IMR-90 (cell line): ENCODE measurements at regions not wholly inside any gene's neighbourhood (a gene's known extent, or its start where the extent isn't known, plus 50 kb on each side); places are given as distances from the start of the nearest gene placed in this dataset.

Source experiments
- ATAC-seq: fragments of 200-7000 bp; cut with Tn5 transposase; 2 replicates; pipeline ENCODE4 v1.9.1; 2020; ENCODE audit warnings: low read depth, mild to moderate bottlenecking, moderate library complexity
- BruUV-seq: library from RNA; stranded (reverse); fragments of 400-500 nt; replicated peaks from 2 replicates; lab custom pipeline; 2021; lab: Mats Ljungman, UMichigan
- CTCF ChIA-PET: fragments of 300-600 bp; formaldehyde crosslinking; extraction: SDS; loops from one replicate; lab custom pipeline; 2021; ENCODE audit warnings: antibody characterized with exemption; lab: Yijun Ruan, JAX
- POLR2A ChIA-PET: fragments of 300-600 bp; sonication (Branson Sonifier 250); formaldehyde crosslinking; loops from one replicate; lab custom pipeline; 2022; ENCODE audit warnings: antibody characterized with exemption; ENCODE audit not compliant: unreplicated experiment; lab: Charles Lee
- DNase-seq: peaks from one replicate; pipeline ENCODE4 v3.0.0; 2013
- H2AFZ ChIP-seq: replicated peaks from 2 replicates; pipeline ENCODE3; 2013; ENCODE audit warnings: low read length, mild to moderate bottlenecking; ENCODE audit not compliant: poor library complexity
- H2AK5ac ChIP-seq: 2 replicates; pipeline ENCODE4 v1.6.1; 2013; ENCODE audit warnings: low read depth, low read length, inconsistent platforms
- H2AK9ac ChIP-seq: replicated peaks from 2 replicates; pipeline ENCODE3; 2013; ENCODE audit warnings: mild to moderate bottlenecking, low read depth, low read length, moderate library complexity; ENCODE audit not compliant: poor library complexity
- H2BK120ac ChIP-seq: 2 replicates; pipeline ENCODE4 v1.6.1; 2013; ENCODE audit warnings: low read depth, low read length, inconsistent platforms
- H2BK15ac ChIP-seq: 3 replicates; pipeline ENCODE4 v1.6.1; 2013; ENCODE audit warnings: low read depth, low read length, inconsistent platforms
- H2BK20ac ChIP-seq: 2 replicates; pipeline ENCODE4 v1.6.1; 2013; ENCODE audit warnings: low read depth, mild to moderate bottlenecking, inconsistent platforms, low read length, moderate library complexity
- H2BK5ac ChIP-seq: 2 replicates; pipeline ENCODE4 v1.6.1; 2013; ENCODE audit warnings: mild to moderate bottlenecking, low read depth, low read length, inconsistent platforms; ENCODE audit not compliant: poor library complexity, severe bottlenecking
- H3K14ac ChIP-seq: replicated peaks from 2 replicates; pipeline ENCODE4 v1.6.1; 2013; ENCODE audit warnings: low read depth, low read length, inconsistent platforms
- H3K18ac ChIP-seq: 2 replicates; pipeline ENCODE4 v1.6.1; 2013; ENCODE audit warnings: low read depth, low read length, control low read depth
- H3K23ac ChIP-seq: 2 replicates; pipeline ENCODE4 v1.6.1; 2013; ENCODE audit warnings: low read depth, low read length, inconsistent platforms
- H3K27ac ChIP-seq: 2 replicates; pipeline ENCODE4 v1.5.1; 2013; ENCODE audit warnings: mild to moderate bottlenecking, control low read depth, low read length; ENCODE audit not compliant: insufficient read depth
- H3K27me3 ChIP-seq: 2 replicates; pipeline ENCODE4 v1.6.1; 2013; ENCODE audit warnings: low read length; ENCODE audit not compliant: control insufficient read depth, insufficient read depth
- H3K36me3 ChIP-seq: 2 replicates; pipeline ENCODE4 v1.6.1; 2013; ENCODE audit warnings: low read length, mixed read lengths; ENCODE audit not compliant: control insufficient read depth, insufficient read depth
- H3K4ac ChIP-seq: 2 replicates; pipeline ENCODE4 v1.6.1; 2013; ENCODE audit warnings: low read depth, low read length, inconsistent platforms
- H3K4me1 ChIP-seq: 2 replicates; pipeline ENCODE4 v1.6.1; 2013; ENCODE audit warnings: low read length, mixed read lengths; ENCODE audit not compliant: control insufficient read depth, insufficient read depth
- H3K4me2 ChIP-seq: 2 replicates; pipeline ENCODE4 v1.6.1; 2013; ENCODE audit warnings: low read depth, mild to moderate bottlenecking, control low read depth, low read length, moderate library complexity
- H3K4me3 ChIP-seq: 2 replicates; pipeline ENCODE4 v1.5.1; 2013; ENCODE audit warnings: low read depth, mild to moderate bottlenecking, control low read depth, low read length, moderate library complexity; ENCODE audit not compliant: insufficient read depth
- H3K56ac ChIP-seq: 2 replicates; pipeline ENCODE4 v1.6.1; 2013; ENCODE audit warnings: low read length, inconsistent platforms; ENCODE audit not compliant: insufficient read depth; ENCODE audit errors: extremely low read depth
- H3K79me1 ChIP-seq, 2 experiments: 2 replicates each; pipeline ENCODE4 v1.6.1; 2013; ENCODE audit warnings: low read length in 2 of 2, inconsistent platforms in 1 of 2, low read depth in 1 of 2
- H3K9ac ChIP-seq: 2 replicates; pipeline ENCODE4 v1.6.1; 2013; ENCODE audit warnings: low read depth, low read length, control low read depth
- H3K9me1 ChIP-seq: 2 replicates; pipeline ENCODE4 v1.6.1; 2013; ENCODE audit warnings: low read length, inconsistent platforms; ENCODE audit not compliant: insufficient read depth
- H3K9me3 ChIP-seq: 2 replicates; pipeline ENCODE4 v1.6.1; 2013; ENCODE audit warnings: low read length; ENCODE audit not compliant: control insufficient read depth, insufficient read depth
- H4K20me1 ChIP-seq: 2 replicates; pipeline ENCODE4 v1.6.1; 2013; ENCODE audit warnings: low read length, inconsistent platforms; ENCODE audit not compliant: insufficient read depth
- H4K5ac ChIP-seq: 2 replicates; pipeline ENCODE4 v1.6.1; 2013; ENCODE audit warnings: mild to moderate bottlenecking, low read depth, low read length, control low read depth
- H4K8ac ChIP-seq, 2 experiments: 2 replicates each; pipeline ENCODE4 v1.6.1; 2013; ENCODE audit warnings: low read depth in 2 of 2, low read length in 2 of 2, control low read depth in 1 of 2, inconsistent platforms in 1 of 2
- H4K91ac ChIP-seq: 2 replicates; pipeline ENCODE4 v1.6.1; 2013; ENCODE audit warnings: low read depth, low read length, inconsistent platforms; ENCODE audit not compliant: insufficient read depth
- CHD1 ChIP-seq: IDR thresholded peaks from 2 replicates; pipeline ENCODE4 v1.6.1; 2012; ENCODE audit warnings: low read depth, low read length, improper control_type of control experiment
- MAZ ChIP-seq: IDR thresholded peaks from 2 replicates; pipeline ENCODE4 v1.6.1; 2012; ENCODE audit warnings: low read depth, mild to moderate bottlenecking, low read length, improper control_type of control experiment, moderate library complexity, borderline replicate concordance
- MXI1 ChIP-seq: IDR thresholded peaks from 2 replicates; pipeline ENCODE4 v1.6.1; 2012; ENCODE audit warnings: low read depth, mild to moderate bottlenecking, low read length, moderate library complexity, borderline replicate concordance
- NFE2L2 ChIP-seq: fragments of 150-350 bp; IDR thresholded peaks from 2 replicates; pipeline ENCODE4 v1.6.1; 2016; ENCODE audit warnings: low read depth, mild to moderate bottlenecking, low read length
- POLR2A ChIP-seq: IDR thresholded peaks from 2 replicates; pipeline ENCODE4 v1.6.1; 2012; ENCODE audit warnings: mild to moderate bottlenecking, low read depth, low read length
- RAD21 ChIP-seq: IDR thresholded peaks from 2 replicates; pipeline ENCODE4 v1.6.1; 2012; ENCODE audit warnings: low read length, improper control_type of control experiment
- RFX5 ChIP-seq: IDR thresholded peaks from 2 replicates; pipeline ENCODE4 v1.8.0; 2012; ENCODE audit warnings: low read depth, mild to moderate bottlenecking, low read length, moderate library complexity
- SMC3 ChIP-seq: fragments of 150-350 bp; IDR thresholded peaks from 2 replicates; pipeline ENCODE4 v1.6.1; 2016; ENCODE audit warnings: low read depth, mild to moderate bottlenecking, antibody characterized with exemption, low read length, moderate library complexity
- WGBS, 2 experiments: methylation state at CpG; one replicate each; pipeline versions ENCODE4 v1.1.5 to v1.1.7; 2013; ENCODE audit warnings: missing lambda C conversion rate in 2 of 2; ENCODE audit not compliant: insufficient read length in 1 of 2; ENCODE audit errors: extremely low coverage in 2 of 2; 5-methylcytosine and 5-hydroxymethylcytosine counted together
- dilution Hi-C: fragments of 300-500 bp; cut with HindIII; formaldehyde crosslinking; loops from one replicate; pipeline ENCODE4 v1.14.3; 2018; ENCODE audit warnings: low sequenced_read_pairs; ENCODE audit not compliant: unreplicated experiment
- in situ Hi-C: fragments of 300-500 bp; cut with MboI; formaldehyde crosslinking; loops from 3 replicates; pipeline ENCODE4 v1.14.3; 2019; ENCODE audit warnings: low sequenced_read_pairs, inconsistent platforms, mixed read lengths
- intact Hi-C: fragments of 100-400 bp; cut with micrococcal nuclease; formaldehyde crosslinking; loops from 2 replicates; pipeline ENCODE4 v1.10.0; 2022
- TF ChIP-seq, protein P1 (sequence below): fragments of 150-350 bp; IDR thresholded peaks from 2 replicates; pipeline ENCODE4 v1.6.1; 2017; ENCODE audit warnings: mild to moderate bottlenecking, antibody characterized with exemption, low read length, low read depth

DNA sequence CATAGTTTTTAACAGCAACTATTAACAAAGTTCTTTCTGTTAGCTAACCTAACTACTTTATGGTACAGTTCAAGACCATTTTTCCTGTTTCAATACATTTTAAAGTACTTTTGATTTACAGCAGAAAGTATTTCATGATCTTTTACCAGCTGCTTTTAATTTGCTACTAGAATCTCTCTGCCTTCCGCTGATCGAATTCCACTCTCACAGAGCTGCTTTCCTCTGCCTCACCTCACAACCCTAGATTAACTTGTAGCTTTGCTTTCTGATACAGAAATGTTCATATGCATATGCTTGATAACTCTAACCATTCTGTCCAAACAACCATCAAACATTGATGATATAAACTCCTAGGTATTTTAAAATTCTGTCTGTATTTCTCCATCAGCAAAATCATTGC lies 463.2 kb upstream of the ZEB2 start:
- dilution Hi-C loops (no loop called here), in situ Hi-C loops (no loop called here), intact Hi-C loops (no loop called here)
- Histone ChIP-seq H3K27ac (no peak overlapping the region), H3K23ac (no peak overlapping the region), H2AK9ac (no peak overlapping the region), H3K4me1 (no peaks in the 10 kb centered on the region), H4K5ac (no peak overlapping the region), H3K9me3 (peaks cover 9% of the 10 kb centered on the region), H3K18ac (no peak overlapping the region), H3K4me2 (no peak overlapping the region), H2BK15ac (no peak overlapping the region), H4K91ac (no peak overlapping the region), H2AK5ac (no peak overlapping the region), H3K9ac (no peak overlapping the region), H2BK5ac (no peak overlapping the region), H3K9me1 (no peaks in the 10 kb centered on the region), H2BK20ac (no peak overlapping the region), H2AFZ (no peak overlapping the region), H4K8ac (no peak overlapping the region), H3K56ac (no peak overlapping the region), H3K4ac (no peak overlapping the region), H4K20me1 (no peaks in the 10 kb centered on the region), H3K27me3 (no peaks in the 10 kb centered on the region), H2BK120ac (no peak overlapping the region), H3K14ac (no peak overlapping the region), H3K4me3 (no peak overlapping the region), H3K79me1 (no peaks in the 10 kb centered on the region), H3K36me3 (no peaks in the 10 kb centered on the region)
- ChIA-PET POLR2A (no interaction called here), CTCF (no interaction called here)
- BruUV-seq: no TSS peak
- TF ChIP-seq POLR2A (no peak), RFX5 (no peak), SMC3 (no peak), CHD1 (no peak), MXI1 (no peak), MAZ (no peak), RAD21 (no peak), NFE2L2 (no peak)
- TF ChIP-seq, protein P1, sequence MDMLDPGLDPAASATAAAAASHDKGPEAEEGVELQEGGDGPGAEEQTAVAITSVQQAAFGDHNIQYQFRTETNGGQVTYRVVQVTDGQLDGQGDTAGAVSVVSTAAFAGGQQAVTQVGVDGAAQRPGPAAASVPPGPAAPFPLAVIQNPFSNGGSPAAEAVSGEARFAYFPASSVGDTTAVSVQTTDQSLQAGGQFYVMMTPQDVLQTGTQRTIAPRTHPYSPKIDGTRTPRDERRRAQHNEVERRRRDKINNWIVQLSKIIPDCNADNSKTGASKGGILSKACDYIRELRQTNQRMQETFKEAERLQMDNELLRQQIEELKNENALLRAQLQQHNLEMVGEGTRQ: no peak
- no peak for DNase-seq
- WGBS, 2 experiments: no CpG with 5 or more reads among the region's 2 CpGs
- no peak for ATAC-seq
